Stimulated activated CD8-positive, alpha-beta memory T cell treated with anti-CD3 and anti-CD28 coated beads, Interleukin-4, amount 100 ng/mL, for 48 hours (primary cell): ENCODE measurements at regions not wholly inside any gene's neighbourhood (a gene's known extent, or its start where the extent isn't known, plus 50 kb on each side); places are given as distances from the start of the nearest gene placed in this dataset.

Source experiments
- DNase-seq: peaks from one replicate; pipeline ENCODE4 v3.0.0-alpha.2; 2020

- DNase-seq, result no peak
Measured at GRCh38 chr16:6988846-6989245, 343.8 kb upstream of the RBFOX1 start.

GRCh38 chr16:6977916-6978315 lies 354.7 kb upstream of the RBFOX1 start:
- DNase-seq, result no peak

- no peak for DNase-seq
Measured at GRCh38 chr16:6977291-6977690, 355.4 kb upstream of the RBFOX1 start.

GRCh38 chr16:6976716-6977115 lies 355.9 kb upstream of the RBFOX1 start:
- no peak for DNase-seq

DNA sequence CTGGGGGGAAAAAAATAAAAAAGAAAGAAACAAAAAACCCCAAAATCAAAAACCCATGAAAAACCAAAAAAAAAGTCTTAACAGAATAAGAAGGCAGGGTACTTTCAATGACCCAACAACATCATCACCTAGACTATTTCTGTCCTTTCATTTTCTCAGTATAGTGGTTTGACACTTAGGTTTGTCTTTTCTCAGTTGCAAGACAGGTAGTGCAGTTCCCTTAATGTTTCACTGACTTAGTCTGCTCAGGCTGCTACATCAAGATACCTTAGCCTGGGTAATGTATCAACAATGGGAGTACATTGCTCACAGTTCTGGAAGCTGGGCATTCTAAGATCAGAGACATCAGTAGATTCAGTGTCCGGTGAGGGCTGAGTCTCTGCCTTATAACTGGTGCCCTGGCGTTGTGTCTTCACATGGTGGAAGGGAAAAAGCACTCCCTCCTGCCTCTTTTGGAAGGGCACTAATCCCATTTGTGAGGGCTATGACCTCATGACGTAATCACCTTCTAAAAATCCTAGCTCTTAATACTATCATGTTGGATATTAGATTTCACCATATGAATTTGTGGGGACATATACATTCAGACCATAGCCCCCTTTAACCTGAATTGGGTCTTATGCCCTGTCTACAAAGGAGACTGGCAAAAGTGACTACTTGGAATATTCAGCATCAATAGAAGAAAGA lies 362.3 kb upstream of the RBFOX1 start:
- DNase-seq, result no peak

DNA sequence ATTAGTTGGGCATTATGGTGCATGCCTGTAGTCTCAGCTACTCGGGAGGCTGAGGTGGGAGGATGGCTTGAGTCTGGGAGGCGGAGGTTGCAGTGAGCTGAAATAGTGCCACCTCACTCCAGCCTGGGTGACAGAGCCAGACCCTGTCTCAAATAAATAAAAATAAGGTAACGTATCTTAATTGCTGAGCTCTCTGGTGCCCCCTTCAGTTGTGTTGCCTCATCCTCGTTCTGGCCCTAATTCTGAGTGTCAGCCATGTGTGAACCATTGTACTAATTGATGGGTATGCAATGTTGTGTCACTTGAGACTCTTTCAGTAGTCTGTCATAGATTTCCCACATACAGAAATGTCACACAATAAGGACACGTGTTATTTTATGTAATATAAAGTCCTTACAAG lies 363.1 kb upstream of the RBFOX1 start:
- no peak for DNase-seq

DNA sequence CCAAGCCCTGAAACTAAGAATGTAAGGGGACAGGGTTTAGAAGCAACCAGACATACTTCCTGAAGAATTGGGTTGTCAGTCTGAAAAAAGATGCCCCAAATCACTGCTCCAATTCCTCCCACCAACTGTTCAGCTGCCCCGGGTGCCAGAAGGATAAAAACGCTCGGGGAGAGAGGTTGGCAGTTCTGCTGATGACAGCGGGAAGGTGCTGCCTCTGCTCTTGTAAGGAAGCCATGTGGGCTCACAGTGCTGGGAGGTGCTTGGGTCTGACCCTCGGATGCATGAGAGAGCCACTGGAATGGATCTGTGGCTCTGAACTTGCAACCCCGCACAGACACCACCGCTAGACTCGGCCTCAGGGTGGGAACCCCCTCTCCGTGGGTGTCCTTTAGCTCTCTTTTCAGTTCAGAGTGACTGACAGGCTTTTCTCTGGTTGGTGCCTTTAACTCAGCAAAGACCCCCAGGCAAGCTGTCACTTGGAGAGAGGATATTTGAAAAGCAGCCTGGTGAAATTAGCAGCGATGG lies 364.8 kb upstream of the RBFOX1 start:
- no peak for DNase-seq

- DNase-seq, result no peak
Measured at GRCh38 chr16:6966925-6967324, 365.7 kb upstream of the RBFOX1 start.

GRCh38 chr16:6964679-6965078 lies 368.0 kb upstream of the RBFOX1 start:
- no peak for DNase-seq

DNA sequence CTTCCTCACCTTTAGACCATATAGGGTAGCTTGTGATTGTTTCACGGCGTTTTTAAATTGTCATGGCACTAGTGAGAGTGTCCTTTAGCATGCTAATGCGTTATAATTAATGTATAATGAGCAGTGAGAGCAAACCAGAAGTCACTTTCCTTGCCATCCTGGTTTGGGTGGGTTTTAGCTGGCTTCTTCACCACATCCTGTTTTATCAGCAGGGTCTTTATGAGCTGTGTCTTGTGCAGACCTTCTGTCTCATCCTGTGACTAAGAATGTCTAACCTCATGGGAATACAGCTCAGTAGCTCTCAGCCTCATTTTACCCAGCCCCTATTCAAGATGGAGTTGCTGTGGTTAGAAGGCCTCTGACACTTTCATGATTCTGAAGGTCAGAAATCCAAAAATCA lies 370.9 kb upstream of the RBFOX1 start:
- DNase-seq, result no peak

GRCh38 chr16:6958184-6958583 lies 374.5 kb upstream of the RBFOX1 start:
- no peak for DNase-seq

DNA sequence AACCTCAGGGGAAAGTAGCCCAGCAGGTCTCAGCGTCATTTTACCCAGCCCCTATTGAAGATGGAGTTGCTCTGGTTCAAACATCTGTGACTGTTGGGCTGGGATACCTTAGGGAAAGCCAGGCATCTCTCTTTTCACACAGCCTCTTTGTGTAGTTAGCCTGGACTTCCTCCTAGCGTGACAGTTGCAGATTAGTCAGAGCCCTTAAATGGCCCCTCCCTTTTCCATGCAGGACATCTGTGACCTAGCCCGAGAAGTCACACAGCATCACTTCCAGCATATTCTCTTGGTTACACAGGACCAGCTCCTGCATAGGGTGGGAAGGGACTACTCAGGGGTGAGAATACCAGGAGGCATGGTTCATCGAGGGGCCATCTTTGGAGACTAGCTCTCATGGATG lies 375.0 kb upstream of the RBFOX1 start:
- DNase-seq, result no peak

GRCh38 chr16:6956511-6956910 lies 376.1 kb upstream of the RBFOX1 start:
- DNase-seq, result no peak

DNA sequence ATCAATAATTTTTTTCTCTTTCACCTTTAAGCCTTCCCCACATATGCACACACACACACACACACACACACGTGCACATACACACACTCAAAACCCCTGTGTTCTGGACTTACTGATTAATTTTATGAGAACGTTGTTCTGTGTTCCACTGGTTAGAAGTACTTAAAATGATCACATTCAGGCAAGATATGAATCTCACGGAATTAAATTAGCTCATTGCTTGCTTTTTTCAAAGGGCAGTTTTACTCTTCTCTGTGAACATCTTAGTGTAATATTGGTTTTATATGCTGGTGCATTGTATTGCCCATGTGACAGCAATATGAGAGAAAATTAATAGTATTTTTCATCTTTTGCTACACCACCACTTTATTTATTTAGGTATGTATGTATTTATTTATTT lies 377.3 kb upstream of the RBFOX1 start:
- no peak for DNase-seq

GRCh38 chr16:6949240-6949639 lies 383.4 kb upstream of the RBFOX1 start:
- DNase-seq, result no peak

DNA sequence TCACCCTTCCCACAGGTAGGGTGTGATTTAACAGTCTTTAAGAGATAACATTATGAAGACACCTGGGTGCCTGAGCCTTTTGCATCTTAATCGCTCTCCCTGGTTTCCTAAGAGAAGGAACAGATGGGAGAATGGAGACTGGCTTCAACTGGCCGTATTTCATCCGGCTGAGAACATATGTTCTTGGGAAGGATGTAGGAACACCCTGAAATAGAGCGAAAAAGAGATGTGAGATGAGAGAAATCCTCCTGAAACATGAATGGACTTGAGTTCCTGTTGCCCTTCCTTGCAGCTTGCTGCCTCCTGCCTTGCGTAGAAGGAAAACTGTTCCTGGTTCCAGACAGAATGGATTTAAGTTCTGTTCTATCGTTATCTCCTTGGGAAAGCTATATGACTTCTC lies 385.4 kb upstream of the RBFOX1 start:
- no peak for DNase-seq

DNA sequence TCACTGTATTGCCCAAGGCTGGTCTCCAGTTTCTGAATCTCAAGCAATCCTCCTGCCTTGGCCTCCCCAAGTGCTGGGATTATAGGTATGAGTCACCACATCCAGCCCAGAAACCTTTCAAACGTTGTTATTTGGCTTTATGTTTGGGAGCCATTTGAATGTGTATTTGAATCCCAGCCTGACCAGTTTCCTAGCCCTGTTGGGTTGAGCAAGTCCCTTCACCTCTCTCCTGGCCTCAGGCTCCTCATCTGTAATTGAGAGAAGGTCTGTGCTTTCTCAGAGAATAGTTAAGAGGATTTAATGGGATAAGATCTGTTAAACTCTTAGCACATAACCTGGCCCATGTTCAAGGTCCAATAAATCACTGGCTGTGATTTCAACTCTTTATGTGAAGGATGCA lies 385.8 kb upstream of the RBFOX1 start:
- DNase-seq, result no peak

GRCh38 chr16:6946106-6946505 lies 386.5 kb upstream of the RBFOX1 start:
- DNase-seq, result no peak

- DNase-seq, result no peak
Measured at GRCh38 chr16:6940968-6941367, 391.7 kb upstream of the RBFOX1 start.

GRCh38 chr16:6937641-6938040 lies 395.0 kb upstream of the RBFOX1 start:
- DNase-seq, result no peak

DNA sequence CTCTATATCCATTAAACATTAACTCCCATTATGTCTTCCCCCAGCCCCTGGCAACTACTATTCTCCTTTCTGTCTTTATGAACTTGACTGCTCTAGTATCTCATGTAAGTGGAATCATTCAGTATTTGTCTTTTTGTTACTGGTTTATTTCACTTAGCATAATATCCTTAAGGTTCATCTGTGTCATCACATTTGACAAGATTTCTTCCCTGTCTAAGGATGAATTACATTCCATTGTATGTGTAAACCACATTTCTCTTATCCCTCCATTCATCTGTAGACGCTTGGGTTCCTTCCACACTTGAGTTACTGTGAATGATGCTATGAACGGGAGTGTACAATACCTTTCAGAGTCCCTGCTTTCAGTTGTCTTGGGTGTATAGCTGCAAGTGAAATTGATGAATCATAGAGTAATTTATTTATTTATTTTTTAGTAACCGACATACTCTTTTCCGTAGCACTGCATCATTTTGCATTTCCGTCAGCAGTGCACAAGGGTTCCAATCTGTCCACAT lies 399.7 kb upstream of the RBFOX1 start:
- DNase-seq, result no peak

GRCh38 chr16:6929868-6930267 lies 402.8 kb upstream of the RBFOX1 start:
- no peak for DNase-seq

GRCh38 chr16:6926762-6927161 lies 405.9 kb upstream of the RBFOX1 start:
- DNase-seq, result no peak

DNA sequence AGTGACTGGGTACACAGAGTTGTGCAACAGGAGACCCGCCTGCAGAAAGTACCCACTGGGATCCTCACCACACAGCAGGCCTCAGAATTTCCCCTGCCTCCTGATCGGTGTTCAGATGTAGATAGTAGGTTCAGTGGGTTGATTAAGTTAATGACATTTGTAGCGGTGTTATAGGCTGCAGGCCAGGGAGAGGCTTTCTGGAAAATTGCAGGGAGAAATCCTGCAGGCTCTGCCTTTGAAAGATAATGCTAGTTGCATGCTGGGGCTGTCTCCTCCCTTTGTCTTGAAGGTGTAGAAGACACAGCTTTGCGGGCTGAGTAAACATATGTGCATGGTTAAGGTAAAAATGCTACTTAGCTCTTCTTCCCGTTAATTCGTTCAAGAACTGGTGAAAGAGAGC lies 406.3 kb upstream of the RBFOX1 start:
- no peak for DNase-seq

GRCh38 chr16:6918646-6919045 lies 414.0 kb upstream of the RBFOX1 start:
- no peak for DNase-seq
